ENCODE measurements at regions not wholly inside any gene's neighbourhood (a gene's known extent, or its start where the extent isn't known, plus 50 kb on each side); places are given as distances from the start of the nearest gene placed in this dataset.

GRCh38 chr5:56291079-56291643 lies 58.0 kb upstream of the ANKRD55 start:
- DNase-seq = no peak

GRCh38 chr5:56290378-56291078 lies 57.4 kb upstream of the ANKRD55 start:
- DNase-seq = no peak

- no peak for DNase-seq
These were observed 56.5 kb upstream of the ANKRD55 start for GRCh38 chr5:56289602-56289987.

GRCh38 chr5:56288873-56289601 lies 55.9 kb upstream of the ANKRD55 start:
- no peak for DNase-seq

- no peak for DNase-seq
These were observed 53.1 kb upstream of the ANKRD55 start for GRCh38 chr5:56286015-56286884.

- no peak for DNase-seq
These were observed 49.8 kb upstream of the ANKRD55 start for GRCh38 chr5:56282951-56283350.
